ENCODE measurements at regions not wholly inside any gene's neighbourhood (a gene's known extent, or its start where the extent isn't known, plus 50 kb on each side); places are given as distances from the start of the nearest gene placed in this dataset.
A peak's percentile ranks its signal among the peaks of the same experiment; 100 is the strongest.

DNA sequence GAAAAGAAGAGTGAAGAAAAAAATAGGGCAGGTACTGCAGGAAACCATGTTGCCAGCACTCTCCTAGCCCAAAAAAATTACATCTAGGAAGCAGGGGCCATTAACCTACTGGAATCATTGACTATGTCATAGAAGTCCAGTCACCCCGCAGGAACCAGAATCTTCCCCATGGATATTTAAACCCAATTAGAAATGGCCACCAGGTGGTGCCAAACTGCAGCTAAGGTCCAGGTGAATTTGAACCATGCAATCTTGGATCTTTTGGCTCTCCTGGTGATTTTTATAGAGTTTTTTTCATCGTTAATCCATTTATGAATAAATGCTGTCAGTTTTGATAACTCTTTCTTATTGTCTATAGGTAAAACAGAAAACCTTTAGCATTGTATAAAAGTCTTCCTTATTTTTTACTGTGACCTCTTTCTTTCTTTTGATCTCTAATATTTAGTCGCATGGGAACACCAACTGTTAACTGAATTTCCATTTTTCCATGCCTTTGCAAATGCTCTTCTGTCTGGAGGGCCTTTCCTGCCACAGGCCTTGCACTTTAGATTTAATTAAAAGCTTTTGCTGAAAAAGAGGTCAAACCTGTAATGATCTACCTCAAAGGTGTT, 147.5 kb upstream of the FGF10 start:
- TF ChIP-seq CREB1 (CRISPR knock-in tag; IDR thresholded peaks at IDR 0.05) (no peak), CTCF (IDR thresholded peaks at IDR 0.05) (peak; percentile 56), CREM (CRISPR knock-in tag; IDR thresholded peaks at IDR 0.05) (no peak), USF1 (CRISPR knock-in tag; IDR thresholded peaks at IDR 0.05) (no peak), GRHL2 (CRISPR knock-in tag; IDR thresholded peaks at IDR 0.05; ENCODE audit: insufficient replicate concordance, severe bottlenecking) (no peak), JAZF1 (CRISPR knock-in tag; IDR thresholded peaks at IDR 0.05) (no peak), ATF6 (CRISPR knock-in tag; IDR thresholded peaks at IDR 0.05) (no peak), TP53 (CRISPR knock-in tag; IDR thresholded peaks at IDR 0.05) (no peak), RORB (CRISPR knock-in tag; IDR thresholded peaks at IDR 0.05) (no peak), ZNF138 (CRISPR knock-in tag; conservative IDR thresholded peaks at IDR 0.05) (no peak)
- TF ChIP-seq, protein P1, sequence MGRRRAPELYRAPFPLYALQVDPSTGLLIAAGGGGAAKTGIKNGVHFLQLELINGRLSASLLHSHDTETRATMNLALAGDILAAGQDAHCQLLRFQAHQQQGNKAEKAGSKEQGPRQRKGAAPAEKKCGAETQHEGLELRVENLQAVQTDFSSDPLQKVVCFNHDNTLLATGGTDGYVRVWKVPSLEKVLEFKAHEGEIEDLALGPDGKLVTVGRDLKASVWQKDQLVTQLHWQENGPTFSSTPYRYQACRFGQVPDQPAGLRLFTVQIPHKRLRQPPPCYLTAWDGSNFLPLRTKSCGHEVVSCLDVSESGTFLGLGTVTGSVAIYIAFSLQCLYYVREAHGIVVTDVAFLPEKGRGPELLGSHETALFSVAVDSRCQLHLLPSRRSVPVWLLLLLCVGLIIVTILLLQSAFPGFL (CRISPR knock-in tag; IDR thresholded peaks at IDR 0.05; ENCODE audit: borderline replicate concordance): no peak
- TF ChIP-seq, protein P2, sequence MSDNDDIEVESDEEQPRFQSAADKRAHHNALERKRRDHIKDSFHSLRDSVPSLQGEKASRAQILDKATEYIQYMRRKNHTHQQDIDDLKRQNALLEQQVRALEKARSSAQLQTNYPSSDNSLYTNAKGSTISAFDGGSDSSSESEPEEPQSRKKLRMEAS (CRISPR knock-in tag; IDR thresholded peaks at IDR 0.05): no peak
- TF ChIP-seq, protein P3, sequence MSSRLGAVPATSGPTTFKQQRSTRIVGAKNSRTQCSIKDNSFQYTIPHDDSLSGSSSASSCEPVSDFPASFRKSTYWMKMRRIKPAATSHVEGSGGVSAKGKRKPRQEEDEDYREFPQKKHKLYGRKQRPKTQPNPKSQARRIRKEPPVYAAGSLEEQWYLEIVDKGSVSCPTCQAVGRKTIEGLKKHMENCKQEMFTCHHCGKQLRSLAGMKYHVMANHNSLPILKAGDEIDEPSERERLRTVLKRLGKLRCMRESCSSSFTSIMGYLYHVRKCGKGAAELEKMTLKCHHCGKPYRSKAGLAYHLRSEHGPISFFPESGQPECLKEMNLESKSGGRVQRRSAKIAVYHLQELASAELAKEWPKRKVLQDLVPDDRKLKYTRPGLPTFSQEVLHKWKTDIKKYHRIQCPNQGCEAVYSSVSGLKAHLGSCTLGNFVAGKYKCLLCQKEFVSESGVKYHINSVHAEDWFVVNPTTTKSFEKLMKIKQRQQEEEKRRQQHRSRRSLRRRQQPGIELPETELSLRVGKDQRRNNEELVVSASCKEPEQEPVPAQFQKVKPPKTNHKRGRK (CRISPR knock-in tag; IDR thresholded peaks at IDR 0.05; ENCODE audit: borderline replicate concordance): no peak
- TF ChIP-seq, protein P4, sequence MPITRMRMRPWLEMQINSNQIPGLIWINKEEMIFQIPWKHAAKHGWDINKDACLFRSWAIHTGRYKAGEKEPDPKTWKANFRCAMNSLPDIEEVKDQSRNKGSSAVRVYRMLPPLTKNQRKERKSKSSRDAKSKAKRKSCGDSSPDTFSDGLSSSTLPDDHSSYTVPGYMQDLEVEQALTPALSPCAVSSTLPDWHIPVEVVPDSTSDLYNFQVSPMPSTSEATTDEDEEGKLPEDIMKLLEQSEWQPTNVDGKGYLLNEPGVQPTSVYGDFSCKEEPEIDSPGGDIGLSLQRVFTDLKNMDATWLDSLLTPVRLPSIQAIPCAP (CRISPR knock-in tag; IDR thresholded peaks at IDR 0.05): no peak
